Transverse colon (tissue), 4 donors: ENCODE measurements at regions not wholly inside any gene's neighbourhood (a gene's known extent, or its start where the extent isn't known, plus 50 kb on each side); places are given as distances from the start of the nearest gene placed in this dataset.

Experiments
- DNase-seq: peaks from one replicate; pipeline ENCODE4 v3.0.0-alpha.2; 2019
- H3K27ac ChIP-seq, 4 donors: fragments of 200-600 bp; sonication (generic); 2 replicates each; pipeline ENCODE4 v1.5.1; 2016 to 2018; ENCODE audit warnings: inconsistent platforms in 4 of 4
- H3K27me3 ChIP-seq: fragments of 200-600 bp; sonication (generic); 2 replicates; pipeline ENCODE4 v1.5.1; 2017; ENCODE audit warnings: inconsistent platforms
- H3K36me3 ChIP-seq, 4 donors: fragments of 200-600 bp; sonication (generic); 2 replicates each; pipeline ENCODE4 v1.5.1; 2017 to 2019; ENCODE audit warnings: inconsistent platforms in 4 of 4
- H3K4me1 ChIP-seq, 4 donors: fragments of 200-600 bp; sonication (generic); 2 replicates each; pipeline ENCODE4 v1.5.1; 2017 to 2020; ENCODE audit warnings: inconsistent platforms in 4 of 4
- H3K4me3 ChIP-seq, 4 donors: fragments of 200-600 bp; sonication (generic); 1 replicate in 1 of 4; 2 replicates in 3 of 4; pipeline versions ENCODE4 v1.5.1 to v1.6.1; 2017 to 2019; ENCODE audit warnings: inconsistent platforms in 4 of 4
- H3K9me3 ChIP-seq, 2 donors: fragments of 200-600 bp; sonication (generic); 2 replicates each; pipeline ENCODE4 v1.5.1; 2017 to 2019; ENCODE audit warnings: inconsistent platforms in 2 of 2
- CTCF ChIP-seq, 5 experiments: fragments of 200-600 bp in 3 of 5; fragments of 450-650 bp in 2 of 5; sonication (generic) in 3 of 5; IDR thresholded peaks; 1 replicate in 2 of 5; 2 replicates in 3 of 5; pipeline ENCODE4 v1.5.1; 2016 to 2017; ENCODE audit warnings: antibody characterized with exemption in 5 of 5, inconsistent platforms in 3 of 5, mild to moderate bottlenecking in 2 of 5, moderate library complexity in 1 of 5
- EP300 ChIP-seq: sonication (generic); formaldehyde crosslinking; IDR thresholded peaks from one replicate; pipeline ENCODE4 v1.6.1; 2017; ENCODE audit warnings: antibody characterized with exemption, low read depth
- POLR2A ChIP-seq: fragments of 450-650 bp; IDR thresholded peaks from one replicate; pipeline ENCODE4 v1.6.1; 2016; ENCODE audit warnings: antibody characterized with exemption, mild to moderate bottlenecking, moderate library complexity
- POLR2AphosphoS5 ChIP-seq, 3 donors: sonication (generic); formaldehyde crosslinking; IDR thresholded peaks; one replicate each; pipeline ENCODE4 v1.6.1; 2016; ENCODE audit warnings: antibody characterized with exemption in 3 of 3
- WGBS, 2 donors: methylation state at CpG; one replicate each; pipeline ENCODE4 v1.1.5; 2018; ENCODE audit warnings: low coverage in 1 of 2; 5-methylcytosine and 5-hydroxymethylcytosine counted together
- in situ Hi-C, 4 donors: fragments of 200-750 bp; cut with MboI; loops; one replicate each; pipeline versions ENCODE4 v1.15.0 to v1.15.1; 2017; ENCODE audit warnings: low sequenced_read_pairs in 3 of 4, low pct_ligation_motif_present in 1 of 4, low pct_unique_long_range_greater_than_20kb in 1 of 4
- intact Hi-C: fragments of 100-400 bp; cut with DNase I; formaldehyde crosslinking; loops from one replicate; pipeline ENCODE4 v1.15.1; 2023; ENCODE audit warnings: low total_unique reads

GRCh38 chr7:81507221-81507620, 262.6 kb downstream of the HGF start:
- WGBS, 2 donors = 64 to 72% methylated on average over 2 of the region's 2 CpGs
- Histone ChIP-seq H3K4me3 (no peak overlapping the region), H3K27me3 (no peaks in the 10 kb centered on the region), H3K9me3 (no peaks in the 10 kb centered on the region), H3K27ac (no peak overlapping the region), H3K36me3 (no peaks in the 10 kb centered on the region), H3K4me1 (no peaks in the 10 kb centered on the region)
- intact Hi-C loops = no loop called here
- no peak for TF ChIP-seq POLR2AphosphoS5 (IDR thresholded peaks at IDR 0.05)
- no peak for TF ChIP-seq POLR2A
- TF ChIP-seq CTCF (IDR thresholded peaks at IDR 0.05) = no peak
- TF ChIP-seq EP300 = no peak
- DNase-seq = no peak
- in situ Hi-C loops = loop anchor here in 2 of 4 donors (10.0 to 25.0 kb wide), 3 partner anchors 105 to 1068 kb away; no protein-coding TSS in a partner anchor

GRCh38 chr7:81506609-81507008, 263.2 kb downstream of the HGF start:
- in situ Hi-C loops = loop anchor here in 2 of 4 donors (10.0 to 25.0 kb wide), 3 partner anchors 106 to 1068 kb away; no protein-coding TSS in a partner anchor
- Histone ChIP-seq H3K4me1 (no peaks in the 10 kb centered on the region), H3K36me3 (no peaks in the 10 kb centered on the region), H3K27me3 (no peaks in the 10 kb centered on the region), H3K9me3 (no peaks in the 10 kb centered on the region), H3K4me3 (no peak overlapping the region), H3K27ac (no peak overlapping the region)
- intact Hi-C loops = no loop called here
- DNase-seq = no peak
- no peak for TF ChIP-seq EP300
- TF ChIP-seq POLR2AphosphoS5 (IDR thresholded peaks at IDR 0.05) = no peak
- no peak for TF ChIP-seq POLR2A
- no peak for TF ChIP-seq CTCF (IDR thresholded peaks at IDR 0.05)
- 17 to 46% methylated on average over 1 of the region's 1 CpG for WGBS, 2 donors

- Histone ChIP-seq H3K27me3 (no peaks in the 10 kb centered on the region), H3K9me3 (no peaks in the 10 kb centered on the region), H3K4me1 (peaks cover 0 to 12% (median 9%) of the 10 kb centered on the region in 4 donors), H3K36me3 (no peaks in the 10 kb centered on the region), H3K27ac (no peak overlapping the region), H3K4me3 (no peak overlapping the region)
- intact Hi-C loops (no loop called here), in situ Hi-C loops (loop anchor here in 2 of 4 donors (10.0 to 25.0 kb wide), 3 partner anchors 109 to 1071 kb away; no protein-coding TSS in a partner anchor)
- TF ChIP-seq CTCF (IDR thresholded peaks at IDR 0.05) = no peak
- no peak for TF ChIP-seq POLR2A
- no peak for TF ChIP-seq POLR2AphosphoS5 (IDR thresholded peaks at IDR 0.05)
- no peak for TF ChIP-seq EP300
- no peak for DNase-seq
These were observed 266.1 kb downstream of the HGF start for GRCh38 chr7:81503771-81504170.

DNA sequence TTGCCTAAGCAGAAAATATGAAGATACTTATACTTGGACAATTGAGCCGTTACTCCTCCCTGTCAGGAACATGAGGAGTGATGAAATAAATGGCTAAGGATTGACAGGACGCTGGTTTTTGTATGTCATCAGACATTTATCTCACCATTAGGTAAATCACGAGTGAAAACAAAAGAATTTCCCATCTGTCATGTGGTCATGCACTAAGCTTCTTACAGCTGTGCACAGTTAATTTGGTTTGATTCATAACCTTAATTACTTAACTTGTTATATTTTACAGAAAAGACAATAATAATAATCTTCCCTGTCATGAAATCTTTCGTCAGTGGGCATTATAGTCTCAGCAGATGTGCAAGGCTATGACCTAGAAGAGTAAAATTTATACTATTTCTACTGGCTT, 266.5 kb downstream of the HGF start:
- no peaks in the 10 kb centered on the region for H3K36me3 ChIP-seq
- intact Hi-C loops = no loop called here
- no peak overlapping the region for H3K27ac ChIP-seq
- WGBS, 2 donors = 72 to 79% methylated on average over 4 of the region's 4 CpGs
- DNase-seq = no peak
- no peak for TF ChIP-seq CTCF (IDR thresholded peaks at IDR 0.05)
- in situ Hi-C loops = loop anchor here in 2 of 4 donors (10.0 to 25.0 kb wide), 3 partner anchors 109 to 1071 kb away; no protein-coding TSS in a partner anchor
- no peaks in the 10 kb centered on the region for H3K9me3 ChIP-seq
- no peak overlapping the region for H3K4me3 ChIP-seq
- H3K27me3 ChIP-seq = no peaks in the 10 kb centered on the region
- peaks cover 0 to 12% (median 9%) of the 10 kb centered on the region in 4 donors for H3K4me1 ChIP-seq
